ENCODE measurements at regions not wholly inside any gene's neighbourhood (a gene's known extent, or its start where the extent isn't known, plus 50 kb on each side); places are given as distances from the start of the nearest gene placed in this dataset.
"Not testable (repeated sequence)": the region's sequence is repeated elsewhere in the genome, so short reads cannot be mapped to it uniquely, and the experiment has no call there.

- DNase-seq (ENCODE audit: low spot score): not testable (repeated sequence)
Measured at GRCh38 chr2:89224803-89225202, 533.3 kb downstream of the RPIA start.

- DNase-seq (ENCODE audit: low spot score): not testable (repeated sequence)
Measured at GRCh38 chr2:89229979-89230378, 538.5 kb downstream of the RPIA start.

GRCh38 chr2:89231241-89231640 is 539.8 kb downstream of the RPIA start:
- not testable (repeated sequence) for DNase-seq (ENCODE audit: low spot score)

DNA sequence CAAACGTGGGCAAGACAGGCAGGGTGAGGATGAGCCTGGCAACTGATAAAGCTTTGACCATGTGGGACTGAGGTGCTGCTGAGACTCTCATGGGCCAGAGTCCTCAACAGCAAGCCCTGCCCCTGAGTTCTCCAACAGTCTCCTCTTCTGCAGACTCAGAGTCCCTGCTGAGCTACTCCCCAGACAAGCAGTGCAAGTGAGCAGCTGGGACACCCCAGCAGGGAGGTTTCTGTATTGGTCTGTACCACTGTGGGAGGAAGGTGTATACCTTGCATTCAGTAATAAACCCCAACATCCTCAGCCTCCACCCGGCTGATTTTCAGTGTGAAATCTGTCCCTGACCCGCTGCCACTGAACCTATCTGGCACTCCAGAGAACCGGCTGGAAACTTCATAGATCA is 542.5 kb downstream of the RPIA start:
- not testable (repeated sequence) for DNase-seq (ENCODE audit: low spot score)

DNA sequence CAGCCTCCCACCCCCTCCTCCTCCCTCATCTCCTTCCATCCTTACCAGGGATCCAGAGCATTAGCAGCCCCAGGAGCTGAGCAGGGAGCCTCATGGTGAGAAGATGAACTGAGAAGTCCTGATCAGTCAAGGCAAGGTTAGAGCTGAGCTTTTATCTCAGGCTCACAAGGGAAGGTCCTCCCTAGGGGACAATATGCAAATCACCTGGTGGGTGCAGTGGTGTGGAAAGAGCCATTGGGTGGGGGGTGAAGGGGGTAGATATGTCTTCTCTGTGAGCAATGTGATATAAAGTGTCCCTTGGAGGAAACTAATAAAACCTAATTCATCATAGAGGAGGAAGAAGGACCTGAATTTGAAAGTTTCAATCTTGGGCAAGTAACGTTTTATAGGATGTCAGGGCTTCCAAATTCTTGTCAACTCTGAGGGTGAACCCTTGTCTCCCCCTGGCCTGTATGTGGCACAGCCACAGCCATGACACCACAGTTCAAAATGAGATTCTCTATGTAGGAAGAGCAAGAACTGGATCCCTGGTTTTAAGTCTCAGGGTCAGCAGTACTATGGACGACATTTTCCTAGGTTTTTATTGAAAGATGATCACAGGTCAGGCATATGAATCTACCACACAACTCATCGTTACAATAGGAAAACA is 543.5 kb downstream of the RPIA start:
- DNase-seq (ENCODE audit: low spot score): not testable (repeated sequence)

DNA sequence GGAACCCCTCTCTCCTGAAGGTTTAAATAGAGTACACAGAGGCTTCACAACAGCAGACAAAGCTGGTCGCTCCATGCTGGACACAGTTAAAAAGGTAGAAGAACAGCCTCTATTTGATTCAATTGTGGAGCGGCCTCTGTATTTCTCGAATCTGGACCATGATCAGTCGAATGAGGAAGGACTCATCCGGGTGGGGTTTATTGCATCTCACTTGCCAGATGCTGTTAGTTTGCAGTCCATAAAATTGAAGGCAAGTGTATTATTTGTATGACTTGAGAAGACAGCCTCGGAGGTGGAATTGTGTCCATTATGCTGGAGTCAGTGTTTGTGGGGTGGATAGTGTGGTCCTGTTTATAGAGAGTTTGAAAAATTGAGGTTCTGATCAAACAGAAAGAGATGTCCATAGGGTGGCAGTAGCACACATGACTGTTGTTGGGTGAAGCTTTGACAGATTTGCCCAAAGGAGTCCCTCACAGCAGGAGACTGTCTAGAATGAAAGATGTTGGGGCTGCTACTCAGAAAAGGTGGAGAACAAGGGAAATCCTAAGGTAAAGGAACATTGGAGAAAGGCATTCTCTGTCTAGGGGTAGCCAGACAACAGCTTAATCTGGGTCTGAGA is 545.5 kb downstream of the RPIA start:
- DNase-seq (ENCODE audit: low spot score): not testable (repeated sequence)

DNA sequence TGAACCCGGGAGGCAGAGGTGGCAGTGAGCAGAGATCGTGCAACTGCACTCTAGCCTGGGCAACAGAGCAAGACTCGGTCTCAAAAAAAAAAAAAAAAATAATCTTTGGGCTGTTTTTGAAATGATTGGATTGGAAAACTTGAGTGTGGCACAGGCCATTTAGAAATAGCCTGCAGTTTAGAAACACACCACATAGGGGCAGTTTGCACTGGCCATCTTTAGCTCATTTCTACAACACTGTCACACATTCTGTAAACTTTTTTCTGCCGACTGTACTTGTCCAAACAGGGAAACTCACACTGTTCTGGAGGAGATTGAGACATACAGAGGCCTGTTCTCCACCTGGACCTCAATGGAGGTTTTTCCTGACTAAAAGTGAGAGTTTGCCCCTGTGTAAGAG is 546.3 kb downstream of the RPIA start:
- not testable (repeated sequence) for DNase-seq (ENCODE audit: low spot score)

DNA sequence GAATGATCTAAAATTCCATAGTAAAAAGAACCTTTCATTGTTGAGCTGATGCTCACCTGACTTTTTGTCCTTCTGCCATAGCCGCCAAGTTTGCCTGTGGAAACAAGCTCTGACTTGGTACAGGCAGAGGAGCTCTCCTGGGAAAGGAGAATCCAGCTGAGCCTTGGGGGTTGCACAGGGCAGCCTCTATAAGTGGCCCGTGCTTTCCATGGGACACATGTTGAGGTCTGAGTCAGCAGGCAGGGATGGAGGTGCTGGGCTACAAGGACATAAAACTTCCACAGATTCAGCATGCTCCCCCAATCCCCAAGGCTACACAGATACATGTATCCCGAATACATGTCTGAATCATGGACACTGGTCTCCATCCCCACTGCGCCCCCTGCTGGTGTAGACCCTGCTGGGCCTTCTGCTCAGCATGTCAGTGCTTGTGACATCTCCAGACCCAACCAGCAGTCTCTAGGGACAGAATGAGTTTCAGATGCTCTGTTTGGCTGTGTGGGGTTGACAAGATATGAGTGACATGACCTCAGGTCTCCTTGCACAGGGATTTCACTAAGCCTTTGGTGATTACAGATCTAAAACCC is 551.7 kb downstream of the RPIA start:
- not testable (repeated sequence) for DNase-seq (ENCODE audit: low spot score)

- DNase-seq (ENCODE audit: low spot score): not testable (repeated sequence)
Measured at GRCh38 chr2:89244407-89244806, 552.9 kb downstream of the RPIA start.

DNA sequence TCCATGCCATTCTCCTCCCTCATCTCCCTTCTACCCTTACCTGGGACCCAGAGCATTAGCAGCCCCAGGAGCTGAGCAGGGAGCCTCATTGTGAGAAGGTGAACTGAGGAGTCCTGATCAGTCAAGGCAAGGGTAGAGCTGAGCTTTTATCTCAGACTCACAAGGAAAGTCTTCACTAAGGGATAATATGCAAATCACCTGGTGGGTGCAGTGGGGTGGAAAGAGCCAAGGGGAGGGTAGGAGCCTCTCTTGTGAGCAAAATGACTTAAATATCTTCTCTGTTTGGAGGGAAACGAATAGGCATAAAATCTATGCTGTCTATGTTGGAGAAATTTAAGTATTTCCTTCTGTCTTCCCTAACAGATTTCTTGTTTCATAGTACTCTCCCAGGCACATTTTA is 554.0 kb downstream of the RPIA start:
- not testable (repeated sequence) for DNase-seq (ENCODE audit: low spot score)

DNA sequence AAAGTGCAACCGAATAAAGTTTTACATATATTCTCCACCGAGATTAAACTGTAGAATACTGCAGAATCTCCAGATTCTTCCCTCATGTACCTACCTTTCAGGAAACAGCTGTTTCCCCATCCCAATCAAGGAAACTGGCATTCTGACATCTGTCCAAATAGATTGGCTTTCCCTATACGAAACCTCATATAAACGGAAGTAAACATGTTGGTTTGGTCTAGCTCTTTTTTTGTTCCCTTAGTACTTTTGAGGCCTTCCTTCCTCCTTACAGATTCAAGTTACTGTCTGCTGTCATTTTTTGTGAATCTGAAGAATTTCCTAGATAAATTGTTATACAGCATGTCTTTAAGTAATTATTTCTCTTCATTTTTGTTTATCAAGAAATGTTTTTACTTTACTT is 554.6 kb downstream of the RPIA start:
- DNase-seq (ENCODE audit: low spot score): not testable (repeated sequence)

DNA sequence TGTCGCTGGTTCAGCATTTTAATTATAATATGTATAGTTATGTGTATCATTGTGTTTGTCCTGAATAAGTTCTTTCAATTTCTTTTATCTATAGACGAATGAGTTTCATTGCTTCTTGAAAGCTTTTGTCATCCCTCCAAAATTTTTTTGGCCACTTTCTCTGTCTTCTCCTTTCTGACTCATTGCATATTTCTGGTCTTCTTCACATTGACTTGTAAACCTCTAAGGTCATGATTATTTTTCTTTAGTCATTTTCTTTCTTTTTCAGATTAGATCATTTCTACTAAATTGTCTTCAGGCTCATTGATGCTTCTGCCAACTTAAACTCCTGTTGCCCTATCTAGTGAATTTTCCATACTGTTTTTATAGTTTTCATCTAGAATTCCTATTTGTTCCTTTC is 555.1 kb downstream of the RPIA start:
- not testable (repeated sequence) for DNase-seq (ENCODE audit: low spot score)

DNA sequence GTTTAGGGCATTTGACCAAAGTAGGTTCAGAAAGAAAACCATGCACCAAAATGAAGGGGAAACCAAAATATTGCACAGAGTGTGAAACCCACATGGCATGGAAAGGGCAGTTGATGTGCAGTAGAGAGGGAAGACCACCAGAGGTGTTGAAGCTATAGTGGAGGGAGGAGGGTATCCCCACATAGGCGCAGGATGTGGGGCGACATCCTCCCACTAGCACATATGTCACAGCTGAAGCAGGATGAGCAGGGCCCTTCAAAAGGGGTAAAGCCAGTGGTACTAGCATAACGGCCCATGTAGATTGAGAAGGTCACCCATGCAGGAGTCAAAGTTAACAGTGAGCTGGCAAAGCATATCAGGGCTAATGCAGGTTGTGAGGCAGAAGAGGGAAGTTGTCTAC is 563.5 kb downstream of the RPIA start:
- DNase-seq (ENCODE audit: low spot score): not testable (repeated sequence)

GRCh38 chr2:89273443-89273842 is 582.0 kb downstream of the RPIA start:
- not testable (repeated sequence) for DNase-seq (ENCODE audit: low spot score)

DNA sequence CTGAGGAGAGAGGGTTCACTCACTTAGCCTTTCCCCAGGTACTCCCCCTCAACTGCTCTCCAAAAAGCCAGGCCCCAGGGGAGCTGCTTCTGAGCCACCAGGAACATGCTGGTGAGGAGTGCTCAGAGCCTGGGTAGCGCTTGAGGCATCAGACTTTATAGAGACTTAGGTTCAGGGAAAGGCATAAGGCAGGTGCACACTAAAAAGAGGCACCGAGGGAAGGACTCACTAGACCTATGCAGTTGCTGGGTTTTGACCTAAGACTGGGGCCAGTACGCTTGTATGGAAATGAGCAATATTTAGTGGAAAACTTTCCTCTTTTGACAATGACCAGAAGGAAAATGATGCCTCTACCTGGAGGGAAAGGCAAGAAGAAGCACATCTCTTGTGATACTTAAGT is 589.1 kb downstream of the RPIA start:
- not testable (repeated sequence) for DNase-seq (ENCODE audit: low spot score)

- not testable (repeated sequence) for DNase-seq (ENCODE audit: low spot score)
Measured at GRCh38 chr2:89286448-89287080, 595.1 kb downstream of the RPIA start.

DNA sequence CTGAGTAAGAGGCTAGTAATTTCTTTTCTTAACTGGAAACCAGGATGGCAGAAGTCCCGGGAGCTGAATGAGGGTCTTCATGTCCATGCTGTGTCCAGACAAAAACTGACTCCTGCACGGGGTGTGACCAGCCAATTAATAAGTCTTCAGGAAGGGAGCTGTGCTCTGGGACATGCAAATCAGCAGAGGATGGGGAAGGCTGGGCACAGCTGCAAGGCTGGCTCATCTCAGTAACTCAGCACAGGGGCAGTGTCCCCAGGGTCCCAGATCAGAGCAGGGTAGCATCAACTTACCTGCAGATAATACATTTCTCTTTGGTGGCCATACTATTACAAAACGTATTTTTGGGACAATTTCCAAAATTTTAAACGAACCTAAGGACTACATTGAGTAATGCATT is 595.6 kb downstream of the RPIA start:
- not testable (repeated sequence) for DNase-seq (ENCODE audit: low spot score)

GRCh38 chr2:89291717-89292298 is 600.3 kb downstream of the RPIA start:
- not testable (repeated sequence) for DNase-seq (ENCODE audit: low spot score)

- not testable (repeated sequence) for DNase-seq (ENCODE audit: low spot score)
Measured at GRCh38 chr2:89293399-89293798, 601.9 kb downstream of the RPIA start.

- DNase-seq (ENCODE audit: low spot score): not testable (repeated sequence)
Measured at GRCh38 chr2:89294335-89294734, 602.9 kb downstream of the RPIA start.

- not testable (repeated sequence) for DNase-seq (ENCODE audit: low spot score)
Measured at GRCh38 chr2:89296820-89297398, 605.4 kb downstream of the RPIA start.

DNA sequence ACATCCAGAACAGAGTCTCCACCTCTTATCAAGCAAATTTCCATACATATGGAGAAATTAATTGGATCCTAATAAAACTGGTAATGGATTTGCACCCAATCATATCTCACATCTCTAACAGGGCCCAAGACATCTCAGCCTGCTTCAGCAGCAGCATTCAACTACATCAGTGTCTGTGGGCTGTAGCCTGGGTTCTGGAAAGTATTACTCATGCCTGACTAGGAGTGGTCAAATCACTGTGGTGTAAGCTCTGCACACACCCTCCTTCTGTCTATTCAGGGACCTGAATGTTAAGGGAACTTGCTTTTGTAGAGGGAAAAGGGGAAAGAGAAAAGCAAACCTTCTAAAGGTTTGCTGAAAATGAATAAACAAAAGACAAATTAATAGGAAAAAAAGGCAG is 607.7 kb downstream of the RPIA start:
- DNase-seq (ENCODE audit: low spot score): not testable (repeated sequence)

Data from iPS-NIHi11 (cell line).